Hepatocyte (in vitro differentiated cells): ENCODE measurements at regions not wholly inside any gene's neighbourhood (a gene's known extent, or its start where the extent isn't known, plus 50 kb on each side); places are given as distances from the start of the nearest gene placed in this dataset.

Experiments used
- EZH2 ChIP-seq: fragments of 200-600 bp; sonication (generic); IDR thresholded peaks from 2 replicates; pipeline ENCODE4 v1.6.1; 2016; ENCODE audit warnings: antibody characterized with exemption, mild to moderate bottlenecking, borderline replicate concordance
- TF ChIP-seq, protein P1 (sequence below): fragments of 200-600 bp; sonication (generic); IDR thresholded peaks from 2 replicates; pipeline ENCODE4 v1.5.1; 2016; ENCODE audit warnings: antibody characterized with exemption, mild to moderate bottlenecking; ENCODE audit not compliant: poor library complexity

DNA sequence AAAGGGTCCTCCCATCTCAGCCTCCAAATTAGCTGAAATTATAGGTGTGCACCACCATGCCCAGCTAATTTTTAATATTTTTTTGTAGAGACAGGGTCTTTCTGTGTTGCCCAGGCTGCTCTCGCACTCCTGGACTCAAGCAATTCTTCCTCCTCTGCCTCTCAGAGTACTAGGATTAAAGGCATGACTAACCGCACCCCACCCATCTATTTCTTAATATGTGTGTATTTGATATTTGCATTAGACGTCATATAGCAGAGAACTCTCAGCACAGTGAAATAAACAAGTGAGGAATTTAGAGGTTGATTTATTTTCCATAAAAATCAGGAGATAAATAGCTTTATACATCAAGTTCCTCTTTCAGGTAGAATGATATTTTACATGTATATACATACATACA, 213.5 kb downstream of the FSIP2 start:
- no peak for TF ChIP-seq EZH2
- TF ChIP-seq, protein P1, sequence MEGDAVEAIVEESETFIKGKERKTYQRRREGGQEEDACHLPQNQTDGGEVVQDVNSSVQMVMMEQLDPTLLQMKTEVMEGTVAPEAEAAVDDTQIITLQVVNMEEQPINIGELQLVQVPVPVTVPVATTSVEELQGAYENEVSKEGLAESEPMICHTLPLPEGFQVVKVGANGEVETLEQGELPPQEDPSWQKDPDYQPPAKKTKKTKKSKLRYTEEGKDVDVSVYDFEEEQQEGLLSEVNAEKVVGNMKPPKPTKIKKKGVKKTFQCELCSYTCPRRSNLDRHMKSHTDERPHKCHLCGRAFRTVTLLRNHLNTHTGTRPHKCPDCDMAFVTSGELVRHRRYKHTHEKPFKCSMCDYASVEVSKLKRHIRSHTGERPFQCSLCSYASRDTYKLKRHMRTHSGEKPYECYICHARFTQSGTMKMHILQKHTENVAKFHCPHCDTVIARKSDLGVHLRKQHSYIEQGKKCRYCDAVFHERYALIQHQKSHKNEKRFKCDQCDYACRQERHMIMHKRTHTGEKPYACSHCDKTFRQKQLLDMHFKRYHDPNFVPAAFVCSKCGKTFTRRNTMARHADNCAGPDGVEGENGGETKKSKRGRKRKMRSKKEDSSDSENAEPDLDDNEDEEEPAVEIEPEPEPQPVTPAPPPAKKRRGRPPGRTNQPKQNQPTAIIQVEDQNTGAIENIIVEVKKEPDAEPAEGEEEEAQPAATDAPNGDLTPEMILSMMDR, result no peak
